AG09309 (cell line): ENCODE measurements at regions not wholly inside any gene's neighbourhood (a gene's known extent, or its start where the extent isn't known, plus 50 kb on each side); places are given as distances from the start of the nearest gene placed in this dataset.
A peak's percentile ranks its signal among the peaks of the same experiment; 100 is the strongest.

Experiments used
- DNase-seq: peaks from one replicate; pipeline ENCODE4 v3.0.0-alpha.2; 2010; ENCODE audit warnings: low read depth
- H3K4me3 ChIP-seq: 2 replicates; pipeline ENCODE4 v1.5.1; 2011; ENCODE audit warnings: mild to moderate bottlenecking, low read depth, low read length, moderate library complexity; ENCODE audit not compliant: control insufficient read depth
- TF ChIP-seq, protein P1 (sequence below): IDR thresholded peaks from 2 replicates; pipeline ENCODE4 v1.5.1; 2011; ENCODE audit warnings: mild to moderate bottlenecking, low read depth, low read length, inconsistent platforms; ENCODE audit not compliant: insufficient read depth, control insufficient read depth; ENCODE audit errors: missing control alignments

DNA sequence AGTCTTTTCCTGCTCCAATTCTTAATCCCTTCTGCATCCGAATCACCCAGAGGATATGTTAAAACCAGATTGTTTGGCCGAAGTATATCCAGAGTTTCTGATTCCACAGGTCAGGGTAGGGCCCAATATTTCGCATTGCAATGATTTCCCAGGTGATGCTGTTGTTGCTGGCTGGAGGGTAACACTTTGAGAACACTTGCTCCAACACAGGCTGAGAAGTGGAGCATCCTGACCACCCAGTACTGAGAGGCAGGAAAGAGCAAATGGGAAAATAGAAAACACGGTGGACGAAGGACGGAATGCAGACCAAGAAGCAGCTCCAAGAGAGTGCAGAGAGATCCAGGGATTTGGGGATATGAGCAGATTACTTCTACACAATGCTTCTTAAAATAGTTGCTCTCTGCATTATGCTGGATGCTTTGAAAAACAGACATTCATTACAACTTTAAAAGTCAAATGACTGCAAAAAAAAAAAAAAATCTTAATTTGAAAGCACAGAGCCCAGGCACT lies 362.2 kb upstream of the SLC14A2 start:
- no peak overlapping the region for H3K4me3 ChIP-seq
- DNase-seq, result no peak
- TF ChIP-seq, protein P1, sequence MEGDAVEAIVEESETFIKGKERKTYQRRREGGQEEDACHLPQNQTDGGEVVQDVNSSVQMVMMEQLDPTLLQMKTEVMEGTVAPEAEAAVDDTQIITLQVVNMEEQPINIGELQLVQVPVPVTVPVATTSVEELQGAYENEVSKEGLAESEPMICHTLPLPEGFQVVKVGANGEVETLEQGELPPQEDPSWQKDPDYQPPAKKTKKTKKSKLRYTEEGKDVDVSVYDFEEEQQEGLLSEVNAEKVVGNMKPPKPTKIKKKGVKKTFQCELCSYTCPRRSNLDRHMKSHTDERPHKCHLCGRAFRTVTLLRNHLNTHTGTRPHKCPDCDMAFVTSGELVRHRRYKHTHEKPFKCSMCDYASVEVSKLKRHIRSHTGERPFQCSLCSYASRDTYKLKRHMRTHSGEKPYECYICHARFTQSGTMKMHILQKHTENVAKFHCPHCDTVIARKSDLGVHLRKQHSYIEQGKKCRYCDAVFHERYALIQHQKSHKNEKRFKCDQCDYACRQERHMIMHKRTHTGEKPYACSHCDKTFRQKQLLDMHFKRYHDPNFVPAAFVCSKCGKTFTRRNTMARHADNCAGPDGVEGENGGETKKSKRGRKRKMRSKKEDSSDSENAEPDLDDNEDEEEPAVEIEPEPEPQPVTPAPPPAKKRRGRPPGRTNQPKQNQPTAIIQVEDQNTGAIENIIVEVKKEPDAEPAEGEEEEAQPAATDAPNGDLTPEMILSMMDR, result no peak

DNA sequence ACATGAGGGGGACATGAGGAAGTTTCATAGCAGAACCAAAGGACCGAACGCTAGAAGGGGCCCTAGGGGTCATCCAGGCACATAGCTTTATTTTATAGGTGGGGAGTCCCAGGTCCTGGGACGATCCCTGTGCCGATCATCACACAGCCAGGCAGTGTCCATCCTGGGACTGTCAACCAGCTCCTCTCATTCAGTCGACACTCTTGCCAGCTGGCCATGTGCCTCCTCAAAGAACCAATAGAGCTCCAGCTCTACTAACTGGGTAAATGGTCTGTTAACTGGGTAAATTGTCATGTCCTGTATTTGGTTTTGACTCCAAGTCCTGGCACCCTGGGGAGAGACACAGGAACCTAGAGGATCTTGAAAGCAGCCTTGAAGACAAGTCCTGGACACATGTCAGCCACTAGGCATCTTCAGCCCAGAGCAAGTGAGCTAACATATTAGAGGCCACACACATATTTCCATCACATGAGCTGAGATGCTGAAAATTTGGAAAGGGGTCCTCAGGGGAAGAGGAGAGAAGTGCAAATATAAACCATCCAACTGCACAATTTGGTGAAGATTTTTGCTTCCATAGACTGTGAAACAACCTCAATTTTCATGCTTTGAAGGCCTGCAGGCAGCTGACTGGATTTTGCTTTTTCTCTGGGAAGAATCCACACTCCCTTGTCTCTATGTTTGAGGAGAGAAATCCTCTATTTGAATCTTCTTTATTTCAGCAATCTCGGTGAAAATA lies 361.1 kb upstream of the SLC14A2 start:
- no peak for DNase-seq
- H3K4me3 ChIP-seq, result no peak overlapping the region
- TF ChIP-seq, protein P1, result no peak

- no peak for DNase-seq
- TF ChIP-seq, protein P1, result no peak
- H3K4me3 ChIP-seq, result no peak overlapping the region
Measured at GRCh38 chr18:45254709-45255082, 360.6 kb upstream of the SLC14A2 start.

GRCh38 chr18:45255197-45255890 lies 359.9 kb upstream of the SLC14A2 start:
- no peak overlapping the region for H3K4me3 ChIP-seq
- peak; percentile 87 for DNase-seq
- TF ChIP-seq, protein P1, result peak; percentile 12

DNA sequence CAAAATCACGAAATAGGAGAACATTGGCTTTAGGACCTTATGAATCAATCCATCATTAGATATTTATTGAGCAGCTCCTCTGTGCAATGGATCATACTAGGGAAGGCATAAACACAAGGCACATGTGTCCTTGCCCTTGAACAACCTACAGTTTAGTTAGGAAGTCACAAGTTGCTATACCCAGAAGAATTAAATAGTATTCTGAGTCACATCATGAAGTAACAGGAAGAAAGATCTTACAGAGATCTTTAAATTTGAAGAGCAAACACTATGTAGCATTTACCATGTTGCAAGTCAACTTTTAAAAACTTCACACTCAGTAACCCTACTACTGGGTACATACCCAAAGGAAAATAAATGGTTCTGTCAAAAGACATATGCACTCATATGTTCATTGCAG lies 355.2 kb upstream of the SLC14A2 start:
- H3K4me3 ChIP-seq, result no peak overlapping the region
- TF ChIP-seq, protein P1, result no peak
- DNase-seq, result no peak

DNA sequence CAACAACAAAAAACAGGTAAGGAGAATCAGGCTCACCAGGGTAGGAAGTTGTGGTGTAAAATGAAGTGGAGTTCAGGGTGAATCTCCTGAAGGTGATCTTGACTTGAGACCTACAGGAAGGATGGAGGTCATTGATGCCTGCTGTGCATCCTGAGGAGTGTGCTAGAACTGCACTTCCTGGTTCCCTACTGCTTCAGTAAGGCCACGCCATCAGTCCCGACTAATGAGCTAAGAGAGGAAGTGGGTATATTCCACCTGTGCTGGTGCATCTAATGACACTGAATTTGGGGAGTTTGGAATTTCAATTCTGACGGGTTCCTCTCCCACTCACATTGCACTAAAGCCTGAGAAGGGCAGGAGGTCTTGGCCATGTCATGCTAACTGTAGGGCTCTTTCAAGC lies 349.3 kb upstream of the SLC14A2 start:
- no peak for DNase-seq
- TF ChIP-seq, protein P1, result no peak
- no peak overlapping the region for H3K4me3 ChIP-seq
